ENCODE measurements at regions not wholly inside any gene's neighbourhood (a gene's known extent, or its start where the extent isn't known, plus 50 kb on each side); places are given as distances from the start of the nearest gene placed in this dataset.
"Not testable (repeated sequence)": the region's sequence is repeated elsewhere in the genome, so short reads cannot be mapped to it uniquely, and the experiment has no call there.

- DNase-seq: no peak
- in situ Hi-C loops (cut with MboI; ENCODE audit: low pct_unique_long_range_greater_than_20kb, low sequenced_read_pairs): no loop called here
These were observed 67.9 kb downstream of the TTLL2 start for GRCh38 chr6:167392631-167393316.

DNA sequence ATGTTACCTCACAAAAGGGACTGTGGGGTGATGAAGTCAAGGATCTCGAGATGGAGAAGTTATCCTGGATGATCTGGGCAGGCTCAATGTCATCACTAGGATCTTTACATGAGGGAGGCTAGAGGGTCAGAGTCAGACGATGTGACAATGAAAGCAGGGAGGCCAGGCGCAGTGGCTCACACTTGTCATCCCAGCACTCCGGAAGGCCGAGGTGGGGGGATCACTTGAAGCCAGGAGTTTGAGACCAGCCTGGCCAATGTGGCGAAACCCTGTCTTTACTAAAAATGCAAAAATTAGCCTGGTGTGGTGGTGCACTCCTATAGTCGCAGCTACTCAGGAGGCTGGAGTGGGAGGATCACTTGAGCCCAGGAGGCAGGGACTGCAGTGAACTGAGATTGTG lies 68.8 kb downstream of the TTLL2 start:
- in situ Hi-C loops (cut with MboI; ENCODE audit: low pct_unique_long_range_greater_than_20kb, low sequenced_read_pairs): no loop called here
- no peak for DNase-seq

DNA sequence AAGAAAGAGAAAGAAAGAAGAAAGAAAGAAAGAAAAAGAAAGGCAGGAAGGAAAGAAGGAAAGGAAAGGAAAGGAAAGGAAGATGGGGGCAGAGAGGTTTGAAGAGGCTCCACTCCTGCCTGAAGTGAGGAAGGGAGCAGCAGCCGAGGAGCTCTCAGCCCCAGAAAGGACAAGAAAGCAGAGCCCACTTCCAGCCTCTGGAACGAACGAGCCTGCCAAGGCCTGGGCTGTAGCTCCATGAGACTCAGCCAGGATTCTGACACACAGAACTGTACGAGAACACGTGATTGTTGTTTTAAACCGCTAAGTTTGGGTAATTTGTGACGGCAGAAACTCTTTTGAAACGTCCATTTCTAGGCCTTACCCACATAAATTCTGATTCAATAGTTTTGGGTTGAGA lies 69.5 kb downstream of the TTLL2 start:
- in situ Hi-C loops (cut with MboI; ENCODE audit: low pct_unique_long_range_greater_than_20kb, low sequenced_read_pairs): no loop called here
- no peak for DNase-seq

DNA sequence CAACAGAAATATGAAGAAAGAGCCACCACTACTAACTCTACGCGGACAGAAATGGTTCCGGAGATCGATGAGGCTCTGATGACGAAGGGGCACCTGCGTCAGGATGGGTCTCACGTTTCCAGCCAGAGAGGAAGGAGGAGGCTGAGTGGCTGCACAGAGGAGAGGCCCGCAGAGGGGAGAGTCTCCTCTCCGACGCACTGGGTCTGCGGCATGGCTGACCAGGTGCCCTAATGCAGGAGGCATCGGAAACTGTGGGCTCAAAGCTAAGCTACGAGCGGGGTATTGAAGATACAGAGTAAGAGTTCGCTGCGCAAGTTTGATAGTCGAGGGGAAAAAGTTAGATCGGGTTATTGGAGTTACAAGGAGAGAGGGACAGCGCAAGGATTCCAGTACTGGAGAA lies 69.9 kb downstream of the TTLL2 start:
- in situ Hi-C loops (cut with MboI; ENCODE audit: low pct_unique_long_range_greater_than_20kb, low sequenced_read_pairs): no loop called here
- no peak for DNase-seq

DNA sequence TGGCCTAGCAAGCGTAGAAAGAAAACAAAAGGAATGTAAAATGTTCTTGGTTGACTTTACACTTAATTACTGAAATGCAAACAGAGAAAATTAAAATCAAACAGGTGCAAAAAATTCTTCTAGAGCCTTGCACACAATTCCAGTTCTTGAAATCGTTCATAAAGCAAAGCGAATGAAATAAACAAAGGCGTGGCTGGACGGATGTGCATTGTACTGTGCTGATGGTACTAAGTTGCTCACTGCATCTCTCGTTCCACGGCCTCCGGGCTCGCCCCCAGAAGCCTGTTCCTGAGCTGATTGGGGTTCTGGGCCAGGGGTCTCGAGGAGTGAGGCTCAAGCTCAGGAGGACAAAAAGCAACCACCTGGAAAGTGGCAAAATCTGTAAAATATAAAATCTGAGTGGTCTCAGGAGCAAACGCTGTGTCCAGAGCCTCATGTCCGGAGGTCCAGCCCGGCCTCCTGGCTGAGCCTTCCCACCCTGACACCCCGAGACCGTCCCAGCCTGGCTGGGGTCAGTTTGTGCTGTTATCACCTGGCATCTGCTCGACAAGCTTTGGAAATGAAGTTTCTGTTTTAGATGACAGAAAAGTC lies 71.3 kb downstream of the TTLL2 start:
- in situ Hi-C loops (cut with MboI; ENCODE audit: low pct_unique_long_range_greater_than_20kb, low sequenced_read_pairs): no loop called here
- no peak for DNase-seq

DNA sequence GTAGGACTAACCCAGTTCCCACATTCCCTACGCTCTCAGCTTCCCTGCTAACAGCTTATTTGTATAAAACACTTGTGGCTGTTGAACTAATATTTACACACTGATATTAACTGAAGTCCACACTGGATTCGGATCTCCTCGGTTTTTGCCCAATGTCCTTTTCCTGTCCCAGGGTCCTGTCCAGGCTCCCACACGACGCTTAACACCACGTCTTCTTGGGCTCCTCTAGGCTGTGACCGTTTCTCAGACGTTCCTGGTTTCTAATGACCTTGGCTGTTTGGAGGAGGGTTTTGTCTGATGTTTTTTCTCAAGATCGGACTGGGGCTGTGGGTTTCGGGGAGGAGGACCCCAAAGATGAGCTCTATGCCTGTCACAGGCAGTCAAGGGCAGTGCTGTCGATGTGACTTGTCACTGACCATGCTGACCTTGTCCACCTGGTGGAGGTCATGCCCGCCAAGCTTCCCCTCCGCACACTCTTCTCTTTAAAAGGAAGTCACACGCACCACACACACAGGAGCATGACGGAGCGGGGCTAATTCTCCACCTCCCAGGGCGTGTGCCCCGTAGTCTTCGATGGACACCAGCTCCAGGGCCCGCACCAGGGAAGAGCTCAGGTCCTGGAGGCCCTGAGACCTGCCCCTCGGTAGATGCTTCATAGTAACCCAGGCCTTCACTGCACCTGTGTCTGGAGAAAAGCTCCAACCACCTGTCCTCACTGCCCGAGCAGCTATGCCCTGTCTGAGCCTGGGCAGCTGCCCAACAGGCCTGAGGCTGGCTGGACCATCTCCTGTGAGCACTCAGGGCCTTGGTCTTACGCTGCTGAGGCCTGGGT lies 72.0 kb downstream of the TTLL2 start:
- DNase-seq: no peak
- in situ Hi-C loops (cut with MboI; ENCODE audit: low pct_unique_long_range_greater_than_20kb, low sequenced_read_pairs): no loop called here

- no peak for DNase-seq
- in situ Hi-C loops (cut with MboI; ENCODE audit: low pct_unique_long_range_greater_than_20kb, low sequenced_read_pairs): no loop called here
These were observed 72.8 kb downstream of the TTLL2 start for GRCh38 chr6:167397712-167398111.

- in situ Hi-C loops (cut with MboI; ENCODE audit: low pct_unique_long_range_greater_than_20kb, low sequenced_read_pairs): no loop called here
- no peak for DNase-seq
These were observed 73.5 kb downstream of the TTLL2 start for GRCh38 chr6:167398214-167399050.

- in situ Hi-C loops (cut with MboI; ENCODE audit: low pct_unique_long_range_greater_than_20kb, low sequenced_read_pairs): no loop called here
- DNase-seq: no peak
These were observed 74.1 kb downstream of the TTLL2 start for GRCh38 chr6:167399051-167399387.

GRCh38 chr6:167399599-167399998 lies 74.7 kb downstream of the TTLL2 start:
- no peak for DNase-seq
- in situ Hi-C loops (cut with MboI; ENCODE audit: low pct_unique_long_range_greater_than_20kb, low sequenced_read_pairs): no loop called here

DNA sequence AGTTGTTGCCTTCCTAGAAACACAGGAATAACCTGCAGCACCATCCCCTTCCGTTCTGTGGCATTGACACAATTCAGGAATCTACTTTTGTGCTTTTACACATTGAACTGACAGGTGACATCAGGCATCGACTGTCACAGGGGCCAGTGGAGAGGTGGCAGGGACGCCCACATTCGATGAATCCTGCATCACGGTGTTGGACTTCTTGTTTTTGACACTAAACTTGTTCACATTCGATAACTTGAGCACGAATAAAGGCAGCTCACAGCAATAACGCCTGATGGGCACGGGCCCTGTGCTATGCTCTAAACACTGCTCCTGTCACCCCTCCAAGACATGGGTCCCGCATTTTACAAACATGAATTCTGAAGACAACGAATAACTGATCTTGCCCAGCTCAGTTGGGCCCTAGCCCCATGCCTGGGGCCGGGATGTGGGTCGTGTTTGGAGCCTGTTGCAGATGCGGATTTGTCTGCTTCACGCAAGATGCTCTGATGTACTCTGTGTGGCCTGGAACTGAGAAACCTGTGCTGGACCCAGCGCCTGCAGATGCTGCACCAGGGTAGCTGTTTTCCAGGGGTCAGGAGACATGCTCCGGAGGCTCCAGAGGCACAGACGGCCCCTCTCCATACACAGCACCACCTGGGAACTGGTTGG lies 75.7 kb downstream of the TTLL2 start:
- no peak for DNase-seq
- in situ Hi-C loops (cut with MboI; ENCODE audit: low pct_unique_long_range_greater_than_20kb, low sequenced_read_pairs): no loop called here

DNA sequence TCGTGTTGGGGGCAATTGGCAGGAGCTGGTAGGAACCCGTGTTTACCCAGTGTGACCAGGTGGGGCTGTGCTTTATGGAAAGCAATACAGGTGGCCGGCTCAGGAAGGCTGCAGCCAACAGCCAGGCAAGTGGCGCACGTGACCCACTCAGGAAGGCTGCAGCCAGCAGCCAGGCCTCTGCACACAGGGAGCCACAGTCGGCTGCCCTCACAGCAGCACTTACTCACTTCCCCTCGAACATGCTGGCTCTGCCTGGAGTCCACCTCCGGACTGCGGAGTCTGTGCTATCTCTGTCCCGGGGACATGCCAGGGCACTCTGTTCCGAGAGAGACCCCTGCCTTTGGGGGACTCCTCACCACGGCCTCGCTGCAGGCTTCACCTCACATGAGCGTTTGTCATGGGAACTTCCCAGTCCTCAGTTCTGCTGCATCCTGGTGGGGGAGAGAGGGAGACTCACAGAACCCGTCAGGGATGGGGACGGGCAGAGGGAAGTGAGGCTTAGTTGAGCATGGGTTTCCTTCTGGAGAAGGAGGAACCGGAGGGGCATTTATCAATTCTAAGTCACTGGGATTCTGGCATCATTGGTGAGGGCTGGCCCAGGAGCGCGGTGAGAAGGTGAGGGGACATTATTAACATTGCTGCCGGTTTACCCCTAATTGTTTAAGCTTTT lies 76.8 kb downstream of the TTLL2 start:
- no peak for DNase-seq
- in situ Hi-C loops (cut with MboI; ENCODE audit: low pct_unique_long_range_greater_than_20kb, low sequenced_read_pairs): no loop called here

GRCh38 chr6:167402195-167402686 lies 77.4 kb downstream of the TTLL2 start:
- no peak for DNase-seq
- in situ Hi-C loops (cut with MboI; ENCODE audit: low pct_unique_long_range_greater_than_20kb, low sequenced_read_pairs): no loop called here

DNA sequence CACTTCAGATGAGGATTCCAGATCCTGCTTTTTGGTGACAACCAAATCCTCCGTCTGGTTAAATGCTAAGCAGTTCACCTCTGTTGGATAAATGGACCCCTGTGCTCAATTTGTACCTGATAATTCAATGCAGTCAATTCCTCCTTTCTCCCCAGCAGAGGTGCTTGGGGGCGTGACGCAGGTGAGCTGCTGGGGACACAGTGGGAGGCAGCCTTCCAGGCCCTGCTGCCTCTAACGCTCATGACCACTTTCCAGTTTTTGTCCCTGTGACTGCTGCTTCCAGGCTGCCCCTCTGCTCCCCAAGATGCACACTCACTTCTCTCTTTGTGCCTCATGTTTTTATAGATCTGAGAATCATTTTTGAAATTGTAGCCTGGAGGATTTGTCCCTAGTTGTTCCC lies 78.5 kb downstream of the TTLL2 start:
- DNase-seq: no peak
- in situ Hi-C loops (cut with MboI; ENCODE audit: low pct_unique_long_range_greater_than_20kb, low sequenced_read_pairs): no loop called here

GRCh38 chr6:167404385-167405049 lies 79.6 kb downstream of the TTLL2 start:
- no peak for DNase-seq
- in situ Hi-C loops (cut with MboI; ENCODE audit: low pct_unique_long_range_greater_than_20kb, low sequenced_read_pairs): no loop called here

DNA sequence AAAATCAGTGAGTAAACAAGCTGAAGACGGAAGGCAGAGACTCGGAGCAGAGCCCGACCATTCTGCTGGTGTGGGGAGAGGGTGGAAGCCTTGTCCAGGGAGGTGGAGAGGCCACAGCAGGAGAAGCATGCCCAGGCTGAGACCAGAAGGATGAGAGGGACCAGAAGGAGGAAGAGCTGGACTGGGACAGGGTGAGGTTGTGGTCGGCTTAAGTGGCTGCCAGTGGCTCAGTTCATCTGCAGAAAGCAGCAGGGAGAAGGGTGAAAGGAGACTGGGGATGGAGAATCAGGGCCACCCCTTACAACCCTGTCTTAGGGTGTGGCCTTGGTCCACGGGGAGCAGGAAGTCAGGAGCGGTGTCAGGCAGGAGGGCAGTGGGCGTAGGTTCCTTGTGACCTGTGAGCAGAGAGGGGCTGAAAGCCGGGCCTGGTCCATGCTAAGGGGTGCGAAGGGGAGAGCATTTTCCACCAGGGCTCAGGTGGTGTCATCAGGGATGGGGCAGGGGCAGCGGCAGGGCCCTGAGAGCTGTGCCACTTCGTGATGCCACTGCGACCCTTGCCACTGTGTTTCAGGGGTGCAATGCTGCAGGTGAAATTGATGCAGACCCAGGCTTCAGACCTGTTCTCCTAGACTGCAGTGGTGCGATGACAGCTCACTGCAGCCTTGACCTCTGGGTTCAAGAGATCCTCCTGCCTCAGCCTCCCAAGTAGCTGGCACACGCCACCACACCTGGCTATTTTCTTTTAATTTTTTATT lies 81.1 kb downstream of the TTLL2 start:
- in situ Hi-C loops (cut with MboI; ENCODE audit: low pct_unique_long_range_greater_than_20kb, low sequenced_read_pairs): no loop called here
- no peak for DNase-seq

DNA sequence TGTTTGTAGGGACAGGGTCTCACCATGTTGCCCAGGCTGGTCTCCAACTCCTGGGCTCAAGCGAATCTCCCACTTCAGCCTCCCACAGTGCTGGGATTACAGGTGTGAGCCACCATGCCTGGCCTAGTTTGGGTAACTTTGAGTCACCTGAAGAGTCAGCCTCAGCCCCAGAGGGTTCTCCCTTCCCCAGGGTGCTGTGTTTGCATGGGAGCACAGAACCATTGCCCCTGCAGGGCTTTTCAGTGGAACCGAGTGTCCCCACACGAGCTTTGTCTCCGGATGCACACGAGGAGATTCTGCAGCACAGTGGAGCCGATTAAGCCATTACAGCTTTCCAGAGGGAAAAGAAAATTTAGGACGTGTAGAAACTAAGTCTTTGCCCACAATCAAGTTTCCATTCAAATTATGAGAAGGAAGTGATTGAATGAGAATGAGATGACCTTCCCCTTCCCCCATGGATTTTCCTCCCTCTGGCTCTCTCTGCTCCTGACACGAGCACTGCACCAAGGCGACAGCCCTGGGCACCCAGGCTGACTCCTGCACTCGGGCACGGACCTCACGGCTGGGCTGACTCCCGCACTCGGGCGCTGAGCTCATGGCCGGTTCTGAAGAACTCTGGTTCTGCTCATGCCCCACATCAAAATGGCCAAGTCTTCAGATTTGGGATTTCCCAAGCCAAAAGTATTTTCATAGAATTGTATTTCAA lies 81.8 kb downstream of the TTLL2 start:
- in situ Hi-C loops (cut with MboI; ENCODE audit: low pct_unique_long_range_greater_than_20kb, low sequenced_read_pairs); DNase-seq: not testable (repeated sequence)

Data from KBM-7 (cell line).